Trophoblast cell (in vitro differentiated cells and primary cell): ENCODE measurements at regions not wholly inside any gene's neighbourhood (a gene's known extent, or its start where the extent isn't known, plus 50 kb on each side); places are given as distances from the start of the nearest gene placed in this dataset.

ENCODE experiments used
- DNase-seq, 2 donors: peaks; one replicate each; pipeline ENCODE4 v3.0.0-alpha.2; 2016
- H2AFZ ChIP-seq: 2 replicates; pipeline ENCODE4 v1.6.1; 2013; ENCODE audit warnings: low read length, moderate library complexity, mild to moderate bottlenecking; ENCODE audit not compliant: insufficient read depth, poor library complexity
- H2AK5ac ChIP-seq: 2 replicates; pipeline ENCODE4 v1.6.1; 2013; ENCODE audit warnings: mild to moderate bottlenecking, low read length
- H2BK120ac ChIP-seq: 2 replicates; pipeline ENCODE4 v1.6.1; 2013; ENCODE audit warnings: low read length, mild to moderate bottlenecking, moderate library complexity; ENCODE audit not compliant: insufficient read depth, poor library complexity
- H2BK12ac ChIP-seq: 2 replicates; pipeline ENCODE4 v1.6.1; 2013; ENCODE audit warnings: mild to moderate bottlenecking, low read length, moderate library complexity
- H2BK5ac ChIP-seq: 2 replicates; pipeline ENCODE4 v1.6.1; 2013; ENCODE audit warnings: low read length, low read depth, moderate library complexity, mild to moderate bottlenecking; ENCODE audit not compliant: poor library complexity
- H3K14ac ChIP-seq: 2 replicates; pipeline ENCODE4 v1.6.1; 2013; ENCODE audit warnings: mild to moderate bottlenecking, low read length
- H3K18ac ChIP-seq: 2 replicates; pipeline ENCODE4 v1.6.1; 2013; ENCODE audit warnings: mild to moderate bottlenecking, low read length
- H3K23ac ChIP-seq: 2 replicates; pipeline ENCODE4 v1.6.1; 2013; ENCODE audit warnings: low read length
- H3K27ac ChIP-seq: 2 replicates; pipeline ENCODE4 v1.5.1; 2013; ENCODE audit warnings: low read depth, mild to moderate bottlenecking, inconsistent platforms, low read length, moderate library complexity
- H3K27me3 ChIP-seq: 2 replicates; pipeline ENCODE4 v1.6.1; 2013; ENCODE audit warnings: inconsistent platforms, mild to moderate bottlenecking, low read length, moderate library complexity; ENCODE audit not compliant: insufficient read depth
- H3K36me3 ChIP-seq, 2 experiments: 1 replicate in 1 of 2; 2 replicates in 1 of 2; pipeline ENCODE4 v1.6.1; 2013; ENCODE audit warnings: low read length in 2 of 2, mild to moderate bottlenecking in 2 of 2, moderate library complexity in 1 of 2; ENCODE audit not compliant: insufficient read depth in 2 of 2, control insufficient read depth in 1 of 2
- H3K4ac ChIP-seq: 2 replicates; pipeline ENCODE4 v1.6.1; 2013; ENCODE audit warnings: low read depth, mild to moderate bottlenecking, low read length, moderate library complexity
- H3K4me1 ChIP-seq, 2 experiments: 1 replicate in 1 of 2; 2 replicates in 1 of 2; pipeline ENCODE4 v1.6.1; 2013; ENCODE audit warnings: low read length in 2 of 2, mild to moderate bottlenecking in 2 of 2, moderate library complexity in 1 of 2; ENCODE audit not compliant: insufficient read depth in 2 of 2, control insufficient read depth in 1 of 2
- H3K4me2 ChIP-seq: 2 replicates; pipeline ENCODE4 v1.6.1; 2013; ENCODE audit warnings: inconsistent platforms, mild to moderate bottlenecking, low read length, moderate library complexity
- H3K4me3 ChIP-seq: 2 replicates; pipeline ENCODE4 v1.5.1; 2013; ENCODE audit warnings: mild to moderate bottlenecking, low read depth, low read length, inconsistent platforms
- H3K79me1 ChIP-seq: one replicate; pipeline ENCODE4 v1.6.1; 2013; ENCODE audit warnings: low read length
- H3K79me2 ChIP-seq: 2 replicates; pipeline ENCODE4 v1.6.1; 2013; ENCODE audit warnings: low read length, mild to moderate bottlenecking; ENCODE audit not compliant: control insufficient read depth, insufficient read depth, poor library complexity
- H3K9ac ChIP-seq: 2 replicates; pipeline ENCODE4 v1.6.1; 2013; ENCODE audit warnings: mild to moderate bottlenecking, low read length
- H3K9me3 ChIP-seq: 2 replicates; pipeline ENCODE4 v1.6.1; 2013; ENCODE audit warnings: low read depth, mild to moderate bottlenecking, control low read depth, inconsistent platforms, low read length; ENCODE audit not compliant: insufficient read depth
- H4K12ac ChIP-seq: 2 replicates; pipeline ENCODE4 v1.6.1; 2013; ENCODE audit warnings: low read depth, mild to moderate bottlenecking, low read length, moderate library complexity
- H4K8ac ChIP-seq: 2 replicates; pipeline ENCODE4 v1.6.1; 2013; ENCODE audit warnings: low read depth, mild to moderate bottlenecking, low read length, moderate library complexity
- H4K91ac ChIP-seq: one replicate; pipeline ENCODE4 v1.6.1; 2013; ENCODE audit warnings: low read depth, mild to moderate bottlenecking, low read length, moderate library complexity
- WGBS: extraction: QIAGEN DNeasy Blood & Tissue Kit; methylation state at CpG from one replicate; pipeline ENCODE4 v1.1.7; 2013; ENCODE audit warnings: missing lambda C conversion rate; ENCODE audit not compliant: insufficient read length, insufficient coverage; ENCODE audit errors: extremely low coverage; 5-methylcytosine and 5-hydroxymethylcytosine counted together

DNA sequence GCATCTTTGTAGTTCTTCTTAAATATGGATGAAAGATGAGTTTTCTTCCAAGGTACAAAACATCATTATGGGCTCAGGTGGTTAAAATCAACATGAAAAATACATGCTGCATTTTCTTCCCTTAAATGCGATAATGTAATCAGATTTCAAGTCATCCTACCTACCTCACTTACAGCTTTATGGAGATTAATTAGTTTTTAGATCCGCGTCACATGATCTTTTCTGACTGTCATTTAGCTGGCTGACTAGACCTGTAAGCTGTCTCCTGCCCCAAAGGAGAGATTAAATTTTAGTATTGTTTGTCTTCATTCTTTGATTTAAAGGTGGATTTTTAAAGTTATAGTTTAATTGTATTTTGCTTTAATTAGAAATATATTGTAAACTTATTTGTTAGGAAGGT is 678.0 kb upstream of the ZEB2 start:
- Histone ChIP-seq H3K4me3 (no peak overlapping the region), H3K9me3 (no peaks in the 10 kb centered on the region), H3K36me3 (no peaks in the 10 kb centered on the region), H3K79me2 (no peaks in the 10 kb centered on the region), H2BK12ac (no peak overlapping the region), H3K4me1 (no peaks in the 10 kb centered on the region), H2AK5ac (no peak overlapping the region), H3K9ac (no peak overlapping the region), H2BK5ac (no peak overlapping the region), H3K14ac (no peak overlapping the region), H4K8ac (no peak overlapping the region), H2BK120ac (no peak overlapping the region), H4K12ac (no peak overlapping the region), H3K23ac (no peak overlapping the region), H3K18ac (no peak overlapping the region), H3K27me3 (no peaks in the 10 kb centered on the region), H3K4me2 (no peak overlapping the region), H3K4ac (no peak overlapping the region), H3K79me1 (no peaks in the 10 kb centered on the region), H2AFZ (no peak overlapping the region), H4K91ac (no peak overlapping the region), H3K27ac (no peak overlapping the region)
- WGBS = no CpG with 5 or more reads among the region's 3 CpGs
- no peak for DNase-seq

DNA sequence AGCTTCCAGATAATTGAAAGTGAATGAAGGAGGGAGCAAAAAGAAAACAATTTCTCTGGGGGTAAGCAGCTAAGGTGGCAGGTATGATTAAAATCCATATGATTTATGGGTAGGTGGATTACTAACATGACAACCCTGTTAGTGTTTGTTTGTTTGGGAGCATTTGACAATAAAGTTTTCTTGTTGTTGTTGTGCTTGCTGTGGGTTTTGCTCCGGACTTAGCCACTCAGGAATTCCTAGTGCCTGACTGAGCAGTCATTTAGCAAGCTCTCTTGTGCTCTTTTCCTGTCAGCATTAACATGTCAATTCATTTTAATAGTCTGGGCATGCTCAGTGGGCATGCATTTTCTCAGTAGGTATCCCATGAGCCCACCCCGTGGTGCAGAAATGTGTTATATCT is 674.8 kb upstream of the ZEB2 start:
- Histone ChIP-seq H3K4me2 (no peak overlapping the region), H4K12ac (peak overlapping the region; percentile 30), H2BK12ac (no peak overlapping the region), H3K4ac (no peak overlapping the region), H2BK5ac (no peak overlapping the region), H3K14ac (no peak overlapping the region), H2BK120ac (no peak overlapping the region), H3K18ac (no peak overlapping the region), H3K9ac (no peak overlapping the region), H4K8ac (no peak overlapping the region), H3K4me1 (no peaks in the 10 kb centered on the region), H3K27ac (no peak overlapping the region), H3K27me3 (no peaks in the 10 kb centered on the region), H2AK5ac (no peak overlapping the region), H3K23ac (no peak overlapping the region), H3K36me3 (no peaks in the 10 kb centered on the region), H3K79me1 (no peaks in the 10 kb centered on the region), H3K79me2 (no peaks in the 10 kb centered on the region), H3K4me3 (no peak overlapping the region), H3K9me3 (no peaks in the 10 kb centered on the region), H2AFZ (no peak overlapping the region), H4K91ac (no peak overlapping the region)
- DNase-seq = no peak
- no CpG with 5 or more reads among the region's 2 CpGs for WGBS

DNA sequence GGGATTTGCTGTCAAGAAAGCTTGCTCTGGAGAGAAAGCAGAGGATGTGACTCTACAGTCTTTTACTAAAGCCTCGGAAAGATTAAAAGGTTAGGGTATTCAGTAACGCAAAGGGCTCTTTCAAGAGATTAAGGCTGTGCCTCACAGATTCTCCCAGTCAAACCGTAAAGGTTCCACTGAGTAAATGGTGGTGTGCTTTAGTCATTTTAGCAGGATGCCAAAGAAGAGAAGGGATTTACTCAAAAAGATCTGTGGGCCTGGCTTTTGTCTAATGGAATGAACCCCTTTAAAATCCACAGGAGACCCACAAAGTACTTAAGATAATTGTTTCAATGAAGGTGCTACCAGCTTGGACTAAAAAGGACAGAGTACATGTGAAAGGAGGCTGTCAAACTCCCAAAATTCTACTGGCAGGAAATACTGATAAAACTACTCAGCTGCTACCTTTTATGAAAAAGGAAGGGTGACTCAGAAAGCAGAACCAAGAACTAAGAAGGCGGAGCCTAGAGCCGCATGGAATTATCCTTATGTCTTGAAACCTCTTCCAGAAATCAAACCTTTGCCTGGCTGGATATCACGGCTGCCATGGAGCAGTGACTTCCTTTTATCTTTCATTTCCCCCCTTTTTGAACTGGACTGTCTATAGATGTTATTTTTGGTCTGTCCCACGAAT is 670.2 kb upstream of the ZEB2 start:
- Histone ChIP-seq H3K9ac (no peak overlapping the region), H3K14ac (no peak overlapping the region)

DNA sequence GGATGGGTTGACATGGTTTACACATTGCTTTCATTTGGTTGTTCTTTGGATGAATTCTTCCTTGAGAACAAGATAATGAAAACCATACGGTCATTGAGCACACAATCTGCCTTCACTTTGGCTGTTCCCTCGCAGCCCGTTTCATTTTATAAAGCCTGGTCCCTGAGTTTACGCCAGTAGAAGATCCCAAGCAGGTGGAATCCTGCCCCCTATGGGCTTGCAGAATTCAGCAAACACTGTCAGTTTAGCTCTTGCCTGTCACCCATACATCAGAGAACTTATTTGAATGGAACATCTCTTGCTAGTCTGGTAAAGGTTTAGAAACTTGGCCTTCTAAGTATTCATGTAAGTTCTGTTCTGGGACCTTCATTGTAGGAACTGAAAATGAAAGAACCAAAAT is 666.4 kb upstream of the ZEB2 start:
- H3K18ac ChIP-seq = no peak overlapping the region
- H3K23ac ChIP-seq = no peak overlapping the region
- no peak overlapping the region for H3K4me2 ChIP-seq
- no peak overlapping the region for H3K9ac ChIP-seq
- no peaks in the 10 kb centered on the region for H3K36me3 ChIP-seq
- H3K4me1 ChIP-seq = no peaks in the 10 kb centered on the region
- H3K4me3 ChIP-seq = no peak overlapping the region
- no peaks in the 10 kb centered on the region for H3K79me1 ChIP-seq
- H2BK12ac ChIP-seq = no peak overlapping the region
- no peaks in the 10 kb centered on the region for H3K27me3 ChIP-seq
- no peak overlapping the region for H4K12ac ChIP-seq
- no peak overlapping the region for H2AK5ac ChIP-seq
- H3K9me3 ChIP-seq = no peaks in the 10 kb centered on the region
- no peak overlapping the region for H3K14ac ChIP-seq
- no peak for DNase-seq
- H2BK120ac ChIP-seq = no peak overlapping the region
- no CpG with 5 or more reads among the region's 4 CpGs for WGBS
- no peak overlapping the region for H3K27ac ChIP-seq
- H3K4ac ChIP-seq = no peak overlapping the region
- H2BK5ac ChIP-seq = no peak overlapping the region
- H4K8ac ChIP-seq = no peak overlapping the region
- no peaks in the 10 kb centered on the region for H3K79me2 ChIP-seq
- no peak overlapping the region for H2AFZ ChIP-seq
- H4K91ac ChIP-seq = no peak overlapping the region

More for the DNA sequence above, 670.2 kb upstream of the ZEB2 start:
- H3K36me3 ChIP-seq = no peaks in the 10 kb centered on the region
- no CpG with 5 or more reads among the region's 7 CpGs for WGBS
- no peaks in the 10 kb centered on the region for H3K27me3 ChIP-seq
- no peak overlapping the region for H2BK120ac ChIP-seq
- H4K12ac ChIP-seq = no peak overlapping the region
- no peaks in the 10 kb centered on the region for H3K4me1 ChIP-seq
- H3K27ac ChIP-seq = no peak overlapping the region
- H2AK5ac ChIP-seq = no peak overlapping the region
- no peaks in the 10 kb centered on the region for H3K79me2 ChIP-seq
- no peaks in the 10 kb centered on the region for H3K79me1 ChIP-seq
- H3K4me2 ChIP-seq = no peak overlapping the region
- no peaks in the 10 kb centered on the region for H3K9me3 ChIP-seq
- DNase-seq = no peak
- H3K4me3 ChIP-seq = no peak overlapping the region
- H2BK12ac ChIP-seq = no peak overlapping the region
- no peak overlapping the region for H3K18ac ChIP-seq
- no peak overlapping the region for H2BK5ac ChIP-seq
- H3K4ac ChIP-seq = no peak overlapping the region
- H3K23ac ChIP-seq = no peak overlapping the region
- H2AFZ ChIP-seq = no peak overlapping the region
- H4K91ac ChIP-seq = no peak overlapping the region
- no peak overlapping the region for H4K8ac ChIP-seq
